Upper lobe of right lung (tissue), 1 donor: ENCODE measurements at regions not wholly inside any gene's neighbourhood (a gene's known extent, or its start where the extent isn't known, plus 50 kb on each side); places are given as distances from the start of the nearest gene placed in this dataset.

Experiments used
- ATAC-seq: fragments of 200-7000 bp; cut with Tn5 transposase; one replicate; pipeline ENCODE4 v1.9.1; 2020; ENCODE audit warnings: mild to moderate bottlenecking, moderate library complexity
- DNase-seq: peaks from one replicate; pipeline ENCODE4 v3.0.0-alpha.2; 2020
- H3K27ac ChIP-seq: fragments of 200-600 bp; one replicate; pipeline ENCODE4 v1.8.0; 2022
- H3K27me3 ChIP-seq: fragments of 200-600 bp; one replicate; pipeline ENCODE4 v1.8.0; 2022; ENCODE audit warnings: mild to moderate bottlenecking
- H3K36me3 ChIP-seq: fragments of 200-600 bp; one replicate; pipeline ENCODE4 v1.8.0; 2022
- H3K4me1 ChIP-seq: fragments of 200-600 bp; one replicate; pipeline ENCODE4 v1.8.0; 2022
- H3K4me3 ChIP-seq: fragments of 200-600 bp; one replicate; pipeline ENCODE4 v1.8.0; 2022; ENCODE audit warnings: mild to moderate bottlenecking
- H3K9me3 ChIP-seq: fragments of 200-600 bp; one replicate; pipeline ENCODE4 v1.8.0; 2022
- CTCF ChIP-seq: fragments of 200-600 bp; IDR thresholded peaks from one replicate; pipeline ENCODE4 v1.8.0; 2022; ENCODE audit warnings: antibody characterized with exemption
- intact Hi-C: fragments of 100-400 bp; cut with DNase I; formaldehyde crosslinking; loops from one replicate; pipeline ENCODE4 v1.11.0; 2022
- donor health status: DM: no; HTN: yes; CAD: no; lungs with severe emphysema.

DNA sequence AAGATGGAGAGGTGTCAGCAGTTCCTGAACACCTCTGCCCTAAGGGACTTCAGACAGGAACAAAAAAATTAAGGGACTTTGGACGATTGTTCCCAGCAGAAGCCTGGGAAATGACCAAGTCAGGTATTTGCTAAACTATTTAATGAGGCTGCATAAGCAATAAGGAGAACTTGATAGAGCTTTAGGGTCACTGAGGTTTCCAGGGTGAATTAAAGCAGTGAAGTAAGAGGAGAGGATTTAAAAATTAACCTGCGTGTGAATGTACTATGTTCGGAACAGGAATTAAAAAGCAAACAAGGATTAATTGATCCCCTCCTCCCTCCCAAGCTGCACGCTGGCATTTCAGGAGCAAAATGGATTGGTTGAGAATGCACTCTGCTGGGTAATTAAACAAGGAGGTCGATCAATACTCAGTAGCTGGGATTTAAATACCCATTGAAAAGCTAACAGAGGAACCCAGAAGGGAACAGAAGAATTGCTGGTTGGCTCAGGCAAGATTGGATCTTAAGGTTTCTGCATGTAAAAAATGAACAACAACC, 157.2 kb downstream of the RNF152 start:
- H3K4me3 ChIP-seq, result no peak overlapping the region
- H3K4me1 ChIP-seq, result peaks cover 41% of the 10 kb centered on the region
- intact Hi-C loops, result no loop called here
- H3K36me3 ChIP-seq, result no peaks in the 10 kb centered on the region
- H3K27me3 ChIP-seq, result no peaks in the 10 kb centered on the region
- ATAC-seq, result no peak
- TF ChIP-seq CTCF, result no peak
- no peaks in the 10 kb centered on the region for H3K9me3 ChIP-seq
- DNase-seq, result no peak
- H3K27ac ChIP-seq, result no peak overlapping the region

DNA sequence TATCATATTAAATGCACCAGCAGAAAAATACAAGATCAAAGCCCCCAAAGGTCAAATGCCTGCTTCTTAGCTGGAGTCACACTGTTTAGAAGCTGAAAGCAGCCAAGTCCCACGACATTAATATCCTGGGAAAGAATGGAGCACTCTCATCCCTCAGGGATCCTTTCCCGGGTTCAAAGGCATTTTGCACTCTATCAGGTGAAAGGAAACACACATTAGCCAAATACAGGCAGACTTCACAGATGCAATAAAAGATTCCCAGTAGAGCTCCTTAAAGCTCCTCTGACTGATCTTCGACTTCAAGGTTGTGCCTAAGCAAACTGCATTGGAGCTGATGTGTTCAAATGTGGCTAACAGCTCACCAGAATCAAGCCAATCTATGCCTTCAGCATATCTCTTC, 158.4 kb downstream of the RNF152 start:
- H3K9me3 ChIP-seq, result no peaks in the 10 kb centered on the region
- DNase-seq, result no peak
- intact Hi-C loops, result no loop called here
- H3K4me1 ChIP-seq, result peaks cover 41% of the 10 kb centered on the region
- H3K36me3 ChIP-seq, result no peaks in the 10 kb centered on the region
- TF ChIP-seq CTCF, result no peak
- ATAC-seq, result no peak
- H3K27ac ChIP-seq, result peak overlapping the region; percentile 44
- H3K4me3 ChIP-seq, result no peak overlapping the region
- no peaks in the 10 kb centered on the region for H3K27me3 ChIP-seq

DNA sequence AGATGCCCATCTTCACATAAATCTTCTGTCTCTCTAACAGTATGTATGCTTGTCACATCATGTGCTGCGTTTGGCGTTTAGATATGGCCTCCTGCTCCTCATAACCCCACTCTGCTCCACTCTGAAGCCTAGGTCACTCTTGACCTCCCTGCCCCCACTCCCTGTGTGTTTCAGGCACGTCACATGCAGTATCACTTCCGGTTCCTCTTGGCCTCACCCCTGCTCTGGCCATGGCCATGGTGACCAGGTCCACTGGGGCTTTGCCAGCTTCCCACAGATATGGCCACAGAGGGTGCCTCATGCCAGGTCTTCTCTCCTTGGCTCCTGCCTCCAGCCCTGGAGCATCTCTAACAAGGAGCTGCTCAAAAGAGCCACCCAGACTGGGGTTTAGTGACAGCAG, 160.0 kb downstream of the RNF152 start:
- ATAC-seq (peak; percentile 80), DNase-seq (no peak)
- H3K4me3 ChIP-seq, result no peak overlapping the region
- H3K9me3 ChIP-seq, result no peaks in the 10 kb centered on the region
- H3K27ac ChIP-seq, result peak overlapping the region; percentile 66
- peaks cover 28% of the 10 kb centered on the region for H3K4me1 ChIP-seq
- no peak for TF ChIP-seq CTCF
- no peaks in the 10 kb centered on the region for H3K27me3 ChIP-seq
- intact Hi-C loops, result no loop called here
- no peaks in the 10 kb centered on the region for H3K36me3 ChIP-seq

DNA sequence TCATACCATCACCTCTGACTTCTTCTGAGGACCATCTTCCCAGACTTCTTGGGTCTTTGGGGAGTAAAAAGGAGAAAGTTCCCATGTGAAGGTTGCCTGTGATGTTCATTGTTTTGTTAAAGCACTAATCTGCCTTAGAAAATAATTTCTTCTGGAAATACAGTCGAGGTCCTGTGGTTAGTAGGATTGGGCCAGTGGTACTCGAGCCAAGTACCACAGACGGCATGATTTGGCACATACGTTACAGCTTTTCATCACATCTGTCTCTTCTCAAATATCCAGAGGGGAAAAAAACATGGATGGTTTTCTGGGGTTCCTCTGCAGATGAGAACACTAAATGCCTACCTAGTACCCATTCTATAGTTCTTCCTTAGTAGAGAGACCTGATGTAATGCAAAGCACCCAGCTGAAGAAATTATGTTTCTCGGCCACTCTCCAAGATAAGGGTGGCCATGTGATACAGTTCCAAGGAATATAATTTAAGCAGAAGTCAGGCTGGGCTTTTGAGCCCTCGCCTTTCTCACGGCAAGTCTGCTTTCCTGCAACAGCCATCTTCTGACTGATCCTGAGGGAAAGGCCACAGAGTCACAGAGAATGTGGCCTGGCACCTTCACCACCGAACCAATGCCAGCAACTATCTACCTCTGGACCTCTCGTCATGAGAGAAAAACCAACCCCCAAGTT, 161.0 kb downstream of the RNF152 start:
- Histone ChIP-seq H3K36me3 (no peaks in the 10 kb centered on the region), H3K27ac (peak overlapping the region; percentile 66), H3K9me3 (no peaks in the 10 kb centered on the region), H3K4me1 (peaks cover 28% of the 10 kb centered on the region), H3K27me3 (no peaks in the 10 kb centered on the region), H3K4me3 (no peak overlapping the region)
- ATAC-seq, result no peak
- intact Hi-C loops, result no loop called here
- DNase-seq, result no peak
- no peak for TF ChIP-seq CTCF

GRCh38 chr18:61731178-61731577, 161.6 kb downstream of the RNF152 start:
- Histone ChIP-seq H3K4me1 (peaks cover 28% of the 10 kb centered on the region), H3K27me3 (no peaks in the 10 kb centered on the region), H3K4me3 (no peak overlapping the region), H3K27ac (peak overlapping the region; percentile 66), H3K36me3 (no peaks in the 10 kb centered on the region), H3K9me3 (no peaks in the 10 kb centered on the region)
- DNase-seq (no peak), ATAC-seq (no peak)
- TF ChIP-seq CTCF, result no peak
- intact Hi-C loops, result no loop called here

- Histone ChIP-seq H3K36me3 (no peaks in the 10 kb centered on the region), H3K27ac (no peak overlapping the region), H3K4me3 (no peak overlapping the region), H3K9me3 (no peaks in the 10 kb centered on the region), H3K4me1 (peaks cover 25% of the 10 kb centered on the region), H3K27me3 (no peaks in the 10 kb centered on the region)
- DNase-seq (no peak), ATAC-seq (no peak)
- TF ChIP-seq CTCF, result no peak
- intact Hi-C loops, result no loop called here
These were observed 163.5 kb downstream of the RNF152 start for GRCh38 chr18:61729322-61729721.
